HG02588 (cell line): ENCODE measurements at regions not wholly inside any gene's neighbourhood (a gene's known extent, or its start where the extent isn't known, plus 50 kb on each side); places are given as distances from the start of the nearest gene placed in this dataset.

ENCODE experiments used
- ATAC-seq: cut with Tn5 transposase; IDR thresholded peaks from one replicate; pipeline ENCODE4 v1.9.1; 2021; ENCODE audit warnings: mild to moderate bottlenecking, moderate library complexity; ENCODE audit not compliant: unreplicated experiment

DNA sequence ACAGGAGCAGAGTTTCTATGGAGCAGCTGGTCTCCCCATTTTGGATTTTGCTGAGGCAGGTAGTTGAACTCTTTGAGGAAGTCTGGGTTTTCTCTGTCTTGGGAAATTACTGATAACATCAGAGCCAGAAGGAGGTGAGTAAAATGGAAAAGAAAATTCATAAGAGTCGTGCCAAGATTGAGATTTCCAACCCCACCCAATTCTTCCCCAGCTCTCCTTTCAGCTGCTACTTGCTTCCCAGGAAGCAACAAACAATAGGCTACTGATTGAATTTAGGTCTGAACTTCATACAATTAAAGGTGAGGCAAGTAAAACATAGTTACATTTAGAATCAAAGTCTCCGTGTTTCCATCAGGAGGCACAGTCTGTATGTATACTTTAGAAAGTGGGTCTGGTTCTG is 54.6 kb upstream of the EOLA2 start:
- ATAC-seq, result no peak

DNA sequence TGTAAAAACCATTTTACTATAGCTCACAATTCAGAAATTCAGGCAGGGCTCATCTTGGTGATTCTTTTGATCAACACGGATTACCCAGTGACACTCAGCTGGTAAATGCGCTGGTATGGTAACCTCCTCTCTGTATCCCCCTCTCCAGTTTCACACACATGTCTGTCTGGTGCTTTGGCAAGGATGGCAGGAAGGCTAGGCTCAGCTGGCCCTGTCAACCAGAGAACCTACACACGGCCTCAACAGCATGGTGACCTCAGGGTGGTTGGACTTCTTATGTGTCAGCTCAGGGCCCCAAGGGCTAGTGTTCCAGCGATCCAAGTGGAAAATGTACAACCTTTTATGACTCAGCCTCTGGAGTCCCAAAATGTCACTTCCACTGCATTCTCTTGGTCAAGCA is 55.7 kb upstream of the EOLA2 start:
- no peak for ATAC-seq

DNA sequence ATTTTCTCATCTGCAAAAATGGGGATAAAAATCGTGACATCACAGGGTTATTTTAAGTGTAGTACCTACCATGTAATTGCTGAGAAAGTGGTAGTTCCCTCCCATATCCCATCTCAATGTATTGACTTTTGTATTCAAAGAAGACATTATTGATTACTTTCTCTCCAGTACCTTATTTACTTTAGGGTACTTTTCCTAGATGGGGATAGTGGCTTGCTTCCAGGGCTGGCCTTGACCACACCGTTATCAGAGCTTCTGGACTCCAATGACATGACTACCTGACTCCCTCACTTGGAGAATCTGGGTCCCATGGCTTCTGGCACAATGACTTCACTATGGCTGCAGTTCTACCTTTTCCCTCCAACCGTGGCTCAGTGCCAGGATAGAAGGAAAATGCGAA is 58.2 kb upstream of the EOLA2 start:
- ATAC-seq, result no peak

DNA sequence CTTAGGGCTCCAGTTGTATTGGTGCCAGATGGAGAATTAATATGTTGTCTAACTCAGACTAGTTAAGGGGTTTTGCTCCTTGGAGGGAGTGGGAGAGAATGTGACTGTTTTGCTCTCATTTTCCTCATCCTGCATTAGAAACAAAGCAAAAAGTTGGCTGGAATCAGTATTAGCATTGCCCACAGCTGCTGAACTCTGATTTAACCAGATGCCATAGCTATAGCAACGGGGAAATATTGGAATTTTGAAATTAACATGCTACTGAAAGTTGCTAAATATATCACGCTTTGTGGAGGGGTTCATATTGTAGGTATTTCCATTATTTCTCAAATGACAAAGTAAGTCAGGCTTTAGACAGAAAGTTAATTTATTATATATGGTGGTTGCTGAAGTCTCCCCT is 66.7 kb upstream of the EOLA2 start:
- no peak for ATAC-seq

DNA sequence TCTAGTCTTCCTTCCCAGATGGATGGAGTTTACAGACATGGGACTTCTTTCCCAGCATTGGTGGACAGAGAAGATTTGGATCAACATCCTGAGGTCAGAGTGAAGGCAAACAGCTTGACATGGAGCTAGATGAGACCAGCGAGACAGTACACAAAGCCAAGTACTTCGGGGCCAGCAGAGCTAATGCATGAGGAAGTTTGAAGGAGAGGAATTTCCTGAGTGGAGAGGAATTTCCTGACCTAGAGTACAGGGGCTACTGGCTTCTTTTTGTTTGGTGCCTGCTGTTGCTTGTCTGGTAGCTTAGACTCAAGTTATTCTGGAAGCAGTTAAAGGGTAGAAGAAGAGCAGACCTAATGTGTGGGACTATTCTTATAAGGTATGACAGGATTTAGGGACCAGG is 69.1 kb upstream of the EOLA2 start:
- ATAC-seq, result no peak

DNA sequence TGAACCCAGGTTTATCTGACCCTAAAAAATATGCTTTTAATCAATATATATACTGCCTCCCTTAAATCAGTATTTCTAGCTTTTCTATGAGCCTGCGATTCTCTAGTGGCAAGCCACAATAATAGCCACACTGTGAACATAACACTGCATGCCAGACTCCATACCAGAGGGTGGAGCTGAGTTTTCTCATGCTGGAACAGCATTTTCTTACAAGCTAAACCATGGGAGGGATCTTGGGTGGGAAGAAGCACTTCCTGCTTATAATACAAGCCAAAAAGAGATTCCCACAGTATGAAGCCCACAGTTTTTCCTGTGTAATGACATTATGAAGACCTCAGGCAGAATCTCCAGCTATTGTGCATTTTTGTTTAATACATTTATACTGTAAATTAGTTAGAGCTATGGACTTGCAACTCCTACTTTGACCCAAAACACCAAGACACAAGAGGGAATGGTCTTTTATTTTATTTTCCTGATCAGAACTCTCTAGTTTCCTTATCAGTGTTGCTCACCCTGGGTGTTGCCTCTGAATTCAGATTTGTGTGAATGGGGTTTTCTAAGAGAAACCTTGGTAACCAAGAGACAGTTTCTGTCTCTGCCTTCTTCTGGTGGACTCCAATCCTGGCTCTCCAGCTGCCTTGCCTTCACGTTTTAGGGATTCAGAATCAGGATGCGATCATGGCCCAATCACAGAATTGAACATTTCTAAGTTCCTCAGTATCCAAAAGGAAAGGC is 74.5 kb upstream of the EOLA2 start:
- ATAC-seq, result no peak

DNA sequence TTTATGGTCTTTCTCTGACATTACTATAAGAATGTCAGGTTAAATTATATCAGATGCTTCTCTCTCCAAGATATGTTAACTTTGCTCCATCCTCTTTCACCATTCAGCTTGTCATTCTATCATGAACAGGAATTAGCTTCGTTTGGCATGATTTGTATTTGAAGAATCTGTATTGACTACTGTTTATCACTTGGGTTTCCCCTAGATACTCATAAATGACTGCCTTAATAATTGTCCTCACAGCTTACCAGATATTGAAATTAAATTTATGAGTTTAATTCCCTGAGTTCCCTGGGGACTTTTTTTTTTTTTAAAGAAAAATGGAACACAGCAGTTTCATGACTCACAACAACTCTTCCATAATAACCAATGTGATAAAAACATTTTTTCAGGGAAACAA is 76.2 kb upstream of the EOLA2 start:
- ATAC-seq, result no peak

DNA sequence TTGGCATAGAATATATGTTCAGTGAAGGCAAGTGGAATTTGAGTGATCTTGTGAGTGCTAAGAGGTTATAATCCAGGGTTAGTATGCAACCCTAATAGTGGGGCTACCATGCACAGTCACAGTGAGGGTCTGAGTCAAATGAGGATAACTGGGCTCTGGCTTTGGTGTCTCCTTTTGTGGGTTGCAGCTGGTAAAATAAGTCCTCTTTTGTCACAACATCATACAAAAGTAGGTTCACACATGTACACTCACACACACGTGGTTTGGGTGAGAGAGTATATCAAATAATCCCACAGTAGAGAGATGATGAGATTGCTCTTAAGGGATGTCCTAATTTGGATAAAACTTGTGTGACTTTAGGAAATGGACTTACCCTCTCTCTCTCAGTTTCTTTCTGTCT is 79.6 kb upstream of the EOLA2 start:
- ATAC-seq, result no peak

DNA sequence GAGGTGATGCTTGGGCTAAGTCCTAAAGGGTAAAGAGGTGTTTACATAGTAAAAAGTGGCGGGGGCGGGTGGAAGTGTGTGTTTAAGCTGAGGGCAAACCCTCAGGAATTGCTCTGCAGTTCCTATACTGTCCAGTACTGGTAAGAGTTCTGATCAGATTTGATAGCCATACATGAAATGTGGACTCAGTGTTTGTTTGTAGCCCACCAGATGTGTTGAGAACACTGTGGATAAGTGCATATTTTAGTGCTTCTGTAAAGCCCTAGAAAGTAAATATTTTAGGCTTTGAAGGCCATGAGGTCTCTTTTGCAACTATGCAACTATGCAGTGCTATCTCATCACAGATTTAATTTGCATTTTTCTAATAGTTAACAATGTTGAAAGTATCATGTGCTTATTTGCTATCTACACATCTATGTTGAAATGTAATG is 80.7 kb upstream of the EOLA2 start:
- ATAC-seq, result no peak

DNA sequence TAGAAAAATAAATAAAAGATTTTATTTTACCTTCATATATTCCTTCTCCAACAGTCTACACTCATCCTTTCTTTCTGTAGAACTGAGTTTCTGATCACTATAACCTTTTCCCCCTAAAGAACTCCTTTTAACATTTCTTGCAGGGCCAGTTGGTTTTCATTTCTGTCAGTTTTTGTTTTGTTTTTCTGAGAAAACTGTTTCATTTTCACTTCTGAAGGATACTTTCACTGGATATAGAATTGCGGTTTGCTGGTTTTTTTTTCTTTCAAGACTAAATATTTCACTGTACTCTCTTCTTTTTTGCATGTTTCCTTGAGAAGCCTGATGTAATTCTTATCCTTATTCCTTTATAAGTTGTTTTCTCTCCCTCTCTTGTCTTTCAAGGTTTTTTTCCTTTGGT is 90.4 kb upstream of the EOLA2 start:
- ATAC-seq, result no peak

DNA sequence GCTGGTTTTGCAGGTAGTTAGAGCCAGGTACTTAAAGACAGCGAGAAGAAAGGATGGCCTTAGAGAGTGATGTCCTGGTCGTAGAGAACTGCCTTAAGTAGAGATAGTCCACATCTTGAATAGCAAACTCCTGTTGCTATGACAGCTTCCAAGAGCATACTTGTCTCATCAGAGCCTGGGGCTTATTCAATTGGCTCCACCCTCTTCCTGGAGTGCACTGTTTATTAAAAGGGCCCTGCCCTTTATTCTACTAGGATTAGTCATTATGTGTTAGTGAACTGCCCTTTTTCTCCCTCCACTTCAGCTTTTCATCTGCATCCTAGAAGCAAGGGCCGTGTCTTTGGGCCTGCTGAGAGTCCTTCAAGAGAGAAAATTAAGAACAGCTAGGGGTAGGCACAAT is 94.5 kb upstream of the EOLA2 start:
- no peak for ATAC-seq

DNA sequence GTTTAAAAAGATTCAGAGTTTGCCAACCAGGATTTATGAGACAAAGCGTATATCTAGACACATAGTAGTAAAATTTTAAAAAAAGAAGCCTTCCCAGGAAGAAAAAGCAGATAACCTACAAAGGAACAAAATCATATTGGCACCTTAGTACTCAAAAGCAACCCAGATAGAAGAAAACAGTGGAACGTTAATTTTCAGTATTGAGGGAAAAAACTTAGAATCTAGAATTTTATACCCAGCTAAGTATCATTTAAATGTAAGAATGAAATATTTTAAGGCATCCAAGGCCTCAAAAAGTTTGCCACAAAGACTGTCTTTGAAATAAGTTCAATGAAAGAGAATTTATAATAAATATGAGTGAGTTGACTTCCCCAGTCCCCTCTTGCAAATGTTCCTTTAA is 96.5 kb upstream of the EOLA2 start:
- no peak for ATAC-seq

DNA sequence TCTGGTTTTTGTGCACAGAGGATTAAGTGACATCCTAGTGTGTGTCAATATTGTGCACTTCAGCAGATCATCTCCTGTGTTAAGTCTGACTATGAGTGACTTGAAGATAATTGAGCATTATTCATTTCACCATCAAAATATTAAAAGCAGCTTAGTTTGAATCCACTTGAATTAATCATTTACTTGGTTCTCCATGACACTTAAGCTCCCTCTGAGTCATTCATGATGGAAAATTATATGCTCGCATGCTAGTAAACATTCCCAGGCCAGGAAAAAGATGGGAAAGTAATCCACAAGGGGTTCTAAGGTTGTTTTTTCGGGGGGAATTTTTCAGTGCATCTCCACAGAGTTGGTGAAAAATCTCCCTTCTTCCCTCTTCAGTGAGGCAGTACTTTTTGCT is 97.2 kb upstream of the EOLA2 start:
- ATAC-seq, result no peak

DNA sequence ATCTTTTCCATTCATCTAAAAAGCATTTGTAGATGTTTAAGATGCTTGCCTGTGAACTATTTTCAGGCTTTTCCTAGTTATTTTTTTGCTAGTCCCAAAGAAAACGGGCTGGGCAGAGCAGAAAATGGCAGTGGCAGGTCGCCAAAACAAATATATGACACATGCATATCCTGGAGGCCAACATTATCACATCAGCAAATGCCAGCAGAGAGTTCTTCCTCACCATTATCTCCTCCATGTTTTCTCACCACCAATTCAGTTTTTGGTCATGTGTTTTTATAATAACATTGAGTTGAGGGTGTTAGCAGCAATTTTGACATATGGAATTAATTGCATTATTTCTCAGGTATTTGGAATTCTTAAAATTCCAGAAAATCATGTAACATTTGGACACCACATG is 97.9 kb upstream of the EOLA2 start:
- no peak for ATAC-seq

DNA sequence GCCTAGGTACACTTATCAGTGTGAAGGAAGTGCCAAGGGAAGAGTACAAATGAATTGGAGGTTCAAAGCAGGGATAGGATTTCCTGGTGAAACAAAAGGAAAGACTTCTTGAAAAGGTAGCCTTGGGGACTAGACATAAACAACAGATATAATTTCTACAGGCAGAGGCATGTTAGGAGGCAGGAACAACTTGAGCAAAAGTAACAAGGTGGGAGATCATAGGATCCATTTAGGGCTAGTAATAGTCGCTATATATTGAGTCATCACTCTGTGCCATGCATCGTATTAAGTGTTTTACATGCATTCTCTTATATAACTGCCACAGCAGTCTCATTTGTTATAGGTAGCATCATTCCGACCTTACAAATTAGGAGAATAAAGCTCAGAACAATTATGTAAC is 98.3 kb upstream of the EOLA2 start:
- ATAC-seq, result no peak

DNA sequence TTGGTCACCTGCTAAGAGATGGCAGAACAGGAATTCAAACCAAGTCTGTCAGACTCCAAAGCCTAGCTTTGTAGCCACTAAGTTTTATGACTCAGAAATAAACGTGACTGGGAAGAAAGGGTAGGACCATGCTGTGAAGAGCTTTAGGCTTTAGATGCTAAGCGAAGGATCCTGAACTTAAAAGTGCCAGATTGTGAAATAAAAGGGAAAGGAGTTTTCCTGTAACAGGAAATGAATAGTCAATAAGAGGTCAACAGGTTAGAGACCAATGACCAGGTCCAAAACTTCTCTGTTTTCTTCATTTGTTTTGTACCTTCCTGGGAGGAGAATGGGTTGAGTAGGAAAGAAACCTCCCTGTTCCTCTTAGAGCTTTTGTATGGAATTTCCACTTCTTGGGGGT is 98.8 kb upstream of the EOLA2 start:
- no peak for ATAC-seq

DNA sequence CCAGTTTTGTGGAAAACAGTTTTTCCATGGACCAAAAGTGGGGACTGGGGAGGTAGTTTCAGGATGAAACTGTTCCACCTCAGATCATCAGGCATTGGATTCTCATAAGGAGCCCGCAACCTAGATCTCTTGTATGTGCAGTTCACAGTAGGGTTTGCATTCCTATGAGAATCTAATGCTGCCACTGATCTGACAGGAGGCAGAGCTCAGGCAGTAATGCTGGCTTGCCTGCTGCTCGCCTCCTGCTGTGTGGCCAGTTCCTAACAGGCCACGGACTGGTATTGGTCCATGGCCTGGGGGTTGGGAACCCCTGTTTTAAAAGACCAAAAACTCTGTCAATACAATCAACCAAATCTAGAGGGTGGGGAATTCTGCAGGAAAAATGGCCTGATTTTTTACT is 100.0 kb upstream of the EOLA2 start:
- no peak for ATAC-seq

DNA sequence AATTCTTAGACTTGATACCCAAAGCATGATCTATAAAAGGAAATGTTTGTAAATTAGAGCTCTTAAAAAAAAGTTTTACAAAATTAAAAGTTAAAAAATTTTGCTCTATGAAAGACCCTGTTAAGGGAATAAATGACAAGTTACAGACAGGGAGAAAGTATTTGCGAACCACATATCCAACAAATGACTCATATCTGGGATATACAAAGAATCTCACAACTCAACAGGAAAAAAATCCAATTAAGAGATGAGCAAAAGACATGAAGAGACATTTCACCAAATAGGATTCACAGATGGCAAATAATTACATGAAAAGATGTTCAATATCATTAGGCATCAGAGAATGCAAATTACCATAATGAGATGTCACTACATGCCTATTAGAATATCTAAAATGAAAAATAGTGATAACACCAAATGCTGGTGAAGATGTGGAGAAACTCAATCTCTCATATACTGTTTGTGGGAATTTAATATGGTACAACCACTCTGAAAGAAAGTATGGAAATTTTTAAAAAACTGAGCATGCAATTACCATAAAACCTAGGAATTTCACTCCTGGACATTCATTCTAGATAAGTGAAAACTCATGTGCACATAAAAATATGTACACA is 100.8 kb upstream of the EOLA2 start:
- ATAC-seq, result no peak

DNA sequence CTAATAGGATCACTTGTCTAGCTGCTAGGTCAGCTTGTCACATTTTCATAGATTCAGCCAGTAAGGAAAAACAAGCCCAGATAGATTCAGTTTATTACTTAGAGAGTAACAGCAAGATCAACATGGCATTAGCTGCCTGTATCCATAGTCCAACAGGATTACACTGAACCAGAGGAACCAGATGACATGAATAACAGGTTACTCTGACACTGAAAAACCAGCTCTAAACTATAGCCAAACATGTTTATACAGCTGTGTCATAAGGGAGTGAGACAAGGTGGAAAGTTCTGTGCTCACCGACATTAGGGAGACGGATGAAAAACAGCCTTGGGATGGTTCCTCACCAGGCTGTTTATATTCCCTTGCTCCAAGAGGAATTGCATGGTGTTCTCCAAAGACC is 102.9 kb upstream of the EOLA2 start:
- ATAC-seq, result no peak

DNA sequence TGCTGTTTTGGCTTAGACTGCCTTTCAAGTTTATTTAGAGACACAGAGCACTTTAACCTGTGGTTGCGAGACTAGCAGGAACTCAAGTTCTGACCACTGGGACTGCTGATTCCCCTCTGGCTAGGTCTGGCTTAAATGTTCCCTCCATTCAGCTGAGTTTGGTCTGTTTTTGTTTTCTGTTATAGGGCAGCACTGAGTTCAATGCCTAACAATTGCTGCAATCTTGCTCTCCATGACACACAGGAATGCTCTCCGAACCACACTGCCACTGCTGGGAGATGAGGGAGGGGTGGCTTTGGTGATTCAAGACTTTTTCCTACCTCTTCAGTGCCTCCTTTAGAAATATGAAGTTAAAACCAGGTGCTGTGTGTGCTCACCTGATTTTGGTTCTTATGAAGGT is 106.3 kb upstream of the EOLA2 start:
- no peak for ATAC-seq

DNA sequence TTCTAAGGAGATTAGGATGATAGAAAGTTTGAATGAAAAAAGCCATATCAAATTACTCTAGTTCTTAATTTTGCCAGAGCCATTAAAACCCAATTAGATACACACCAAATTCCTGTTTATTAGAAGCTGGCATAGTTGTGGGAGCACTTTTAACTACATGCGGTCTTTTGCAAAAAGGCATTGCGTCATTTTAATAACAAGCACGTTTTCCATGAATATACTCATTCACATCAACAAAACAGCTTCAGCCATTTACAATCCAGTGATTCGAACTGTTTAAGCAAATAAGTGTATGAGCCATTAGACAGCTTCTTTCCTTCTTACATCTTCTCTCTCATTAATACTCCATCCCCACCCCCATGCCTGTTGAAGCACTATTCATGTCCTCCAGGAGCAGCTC is 109.5 kb upstream of the EOLA2 start:
- no peak for ATAC-seq

DNA sequence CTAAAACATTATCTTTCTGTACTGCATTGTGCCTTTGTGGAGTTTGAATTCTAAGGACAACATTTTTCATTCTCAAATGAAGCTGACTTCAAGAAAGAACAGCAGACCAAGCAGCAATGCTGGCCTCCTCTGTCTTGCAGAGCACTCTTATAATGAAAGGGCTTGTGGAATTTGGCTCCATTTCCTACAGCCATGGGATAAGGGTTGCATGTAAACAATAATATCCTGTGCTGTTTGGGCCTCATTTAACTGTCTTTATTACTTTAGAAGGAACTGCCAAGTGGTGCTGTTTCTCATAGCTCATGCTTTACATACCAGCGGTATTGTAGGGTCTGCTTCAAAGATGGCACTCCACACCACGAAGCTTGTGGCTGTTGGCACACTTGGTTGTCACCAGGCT is 111.4 kb upstream of the EOLA2 start:
- no peak for ATAC-seq

DNA sequence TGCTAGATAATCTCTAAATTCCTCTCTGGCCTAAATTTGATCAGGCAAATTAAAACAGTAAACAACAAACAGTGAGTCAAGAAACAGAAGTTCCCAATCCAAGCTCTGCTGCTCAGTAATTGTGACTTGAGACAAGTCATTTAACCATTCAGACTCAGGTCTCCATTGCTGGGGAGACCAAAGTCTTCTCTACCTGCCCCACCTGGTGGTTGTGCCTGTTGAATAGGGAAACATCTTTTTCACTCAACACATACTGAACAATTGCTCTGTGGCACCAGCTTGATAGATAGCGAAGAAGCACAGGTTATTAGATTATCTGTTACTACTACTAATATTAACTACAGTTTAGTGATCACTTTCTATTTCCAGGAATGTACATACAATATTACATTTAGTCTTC is 112.1 kb upstream of the EOLA2 start:
- no peak for ATAC-seq
